GM18907 (cell line): ENCODE measurements at regions not wholly inside any gene's neighbourhood (a gene's known extent, or its start where the extent isn't known, plus 50 kb on each side); places are given as distances from the start of the nearest gene placed in this dataset.

ENCODE experiments used
- ATAC-seq: cut with Tn5 transposase; IDR thresholded peaks from one replicate; pipeline ENCODE4 v1.9.1; 2021; ENCODE audit warnings: mild to moderate bottlenecking, moderate library complexity; ENCODE audit not compliant: unreplicated experiment

- ATAC-seq: no peak
Measured at GRCh38 chr7:84821671-84822534, 365.0 kb downstream of the SEMA3D start.

- no peak for ATAC-seq
Measured at GRCh38 chr7:84820481-84820880, 366.4 kb downstream of the SEMA3D start.

GRCh38 chr7:84817016-84817415, 369.8 kb downstream of the SEMA3D start:
- no peak for ATAC-seq

- no peak for ATAC-seq
Measured at GRCh38 chr7:84813376-84813775, 373.5 kb downstream of the SEMA3D start.

- no peak for ATAC-seq
Measured at GRCh38 chr7:84812021-84812420, 374.8 kb downstream of the SEMA3D start.

- no peak for ATAC-seq
Measured at GRCh38 chr7:84811362-84811761, 375.5 kb downstream of the SEMA3D start.

GRCh38 chr7:84809877-84810276, 377.0 kb downstream of the SEMA3D start:
- no peak for ATAC-seq

- no peak for ATAC-seq
Measured at GRCh38 chr7:84803979-84804378, 382.9 kb downstream of the SEMA3D start.

- no peak for ATAC-seq
Measured at GRCh38 chr7:84801396-84801795, 385.5 kb downstream of the SEMA3D start.

- ATAC-seq: no peak
Measured at GRCh38 chr7:84800846-84801245, 386.0 kb downstream of the SEMA3D start.

- ATAC-seq: no peak
Measured at GRCh38 chr7:84799106-84799505, 387.8 kb downstream of the SEMA3D start.

- peak; percentile 81 for ATAC-seq
Measured at GRCh38 chr7:84792231-84792893, 394.5 kb downstream of the SEMA3D start.

GRCh38 chr7:84790882-84791281, 396.0 kb downstream of the SEMA3D start:
- ATAC-seq: no peak

GRCh38 chr7:84786073-84786472, 400.8 kb downstream of the SEMA3D start:
- no peak for ATAC-seq

GRCh38 chr7:84784450-84784849, 402.4 kb downstream of the SEMA3D start:
- no peak for ATAC-seq

GRCh38 chr7:84783141-84783778, 403.6 kb downstream of the SEMA3D start:
- ATAC-seq: no peak

GRCh38 chr7:84781838-84782237, 405.0 kb downstream of the SEMA3D start:
- no peak for ATAC-seq

- no peak for ATAC-seq
Measured at GRCh38 chr7:84780158-84781124, 406.4 kb downstream of the SEMA3D start.

- ATAC-seq: no peak
Measured at GRCh38 chr7:84757761-84758160, 429.1 kb downstream of the SEMA3D start.

GRCh38 chr7:84746353-84746752, 440.5 kb downstream of the SEMA3D start:
- ATAC-seq: no peak

- ATAC-seq: no peak
Measured at GRCh38 chr7:84744385-84744784, 442.5 kb downstream of the SEMA3D start.
